GM23338 (cell line): ENCODE measurements at regions not wholly inside any gene's neighbourhood (a gene's known extent, or its start where the extent isn't known, plus 50 kb on each side); places are given as distances from the start of the nearest gene placed in this dataset.

Source experiments
- CTCF ChIP-seq, 2 experiments: fragments of 200-600 bp in 1 of 2; sonication (generic) in 1 of 2; conservative IDR thresholded peaks; 2 replicates each; pipeline versions ENCODE4 v1.5.1 to v1.6.1; 2016 to 2017; ENCODE audit warnings: antibody characterized with exemption in 2 of 2, low read depth in 2 of 2, mild to moderate bottlenecking in 2 of 2, moderate library complexity in 1 of 2
- EZH2 ChIP-seq: fragments of 200-600 bp; sonication (generic); IDR thresholded peaks from one replicate; pipeline ENCODE4 v1.8.0; 2017; ENCODE audit warnings: antibody characterized with exemption, mild to moderate bottlenecking, low read depth; ENCODE audit not compliant: unreplicated experiment
- EZH2phosphoT487 ChIP-seq: fragments of 200-600 bp; sonication (generic); IDR thresholded peaks from one replicate; pipeline ENCODE4 v1.8.1; 2018; ENCODE audit warnings: antibody characterized with exemption; ENCODE audit not compliant: unreplicated experiment
- JUNB ChIP-seq: IDR thresholded peaks from one replicate; pipeline ENCODE4 v1.6.1; 2016; ENCODE audit warnings: antibody characterized with exemption; ENCODE audit not compliant: unreplicated experiment
- NANOG ChIP-seq: IDR thresholded peaks from 2 replicates; pipeline ENCODE4 v1.6.1; 2016; ENCODE audit warnings: antibody characterized with exemption, borderline replicate concordance
- POLR2AphosphoS5 ChIP-seq: IDR thresholded peaks from 2 replicates; pipeline ENCODE4 v1.6.1; 2016; ENCODE audit warnings: antibody characterized with exemption, low read depth
- REST ChIP-seq: IDR thresholded peaks from one replicate; pipeline ENCODE4 v1.6.1; 2018; ENCODE audit warnings: antibody characterized with exemption; ENCODE audit not compliant: unreplicated experiment
- ZNF114 ChIP-seq: fragments of 250-450 bp; sonication (Bioruptor Pico); IDR thresholded peaks from 2 replicates; pipeline ENCODE4 v1.5.0; 2020; ENCODE audit warnings: mild to moderate bottlenecking, moderate library complexity
- ZNF331 ChIP-seq: fragments of 250-450 bp; sonication (Bioruptor Pico); IDR thresholded peaks from 2 replicates; pipeline ENCODE4 v1.5.0; 2020; ENCODE audit warnings: low read depth, mild to moderate bottlenecking, moderate library complexity
- ZNF462 ChIP-seq: fragments of 250-450 bp; sonication (Bioruptor Pico); IDR thresholded peaks from 2 replicates; pipeline ENCODE4 v1.5.0; 2020; ENCODE audit warnings: mild to moderate bottlenecking, moderate library complexity

DNA sequence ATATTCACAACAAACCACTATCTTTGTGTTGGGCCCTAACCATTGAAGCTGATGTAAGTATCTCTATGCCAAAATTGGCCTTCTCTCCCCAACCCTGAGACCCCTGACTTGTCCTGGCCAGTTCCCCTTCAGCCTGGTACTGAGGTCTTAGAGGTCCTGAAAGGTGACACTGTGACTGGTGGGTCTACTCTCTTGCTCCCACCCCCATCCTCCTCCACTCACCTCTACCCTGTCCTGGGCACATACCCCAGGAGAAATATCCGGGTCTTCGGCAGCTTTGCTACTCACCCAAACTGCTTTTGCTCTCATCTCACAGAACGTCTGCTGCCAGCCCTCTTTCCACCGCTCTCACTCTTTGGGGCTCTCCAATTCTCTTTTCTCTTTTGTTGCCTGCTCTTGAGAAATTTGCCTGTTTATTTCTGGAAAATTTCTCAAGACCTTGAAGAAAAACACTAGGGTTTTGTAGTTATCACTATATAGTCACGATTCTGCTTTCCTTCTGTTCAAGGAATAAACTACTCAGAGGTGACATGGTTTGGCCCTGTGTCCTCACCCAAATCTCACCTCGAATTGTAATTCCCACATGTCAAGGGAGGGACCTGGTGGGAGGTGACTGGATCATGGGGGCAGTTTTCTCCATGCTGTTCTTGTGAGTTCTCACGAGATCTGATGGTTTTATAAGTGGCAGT is 133.8 kb upstream of the PKDCC start (continued):
- TF ChIP-seq ZNF462 (CRISPR knock-in tag) = no peak
- TF ChIP-seq JUNB = no peak
- TF ChIP-seq EZH2 = no peak
- no peak for TF ChIP-seq POLR2AphosphoS5
- TF ChIP-seq ZNF114 = no peak
- TF ChIP-seq REST = no peak
- TF ChIP-seq CTCF (conservative IDR thresholded peaks at IDR 0.05; ENCODE audit: low read depth in 2 of 2) = no peak
- TF ChIP-seq NANOG = no peak
- TF ChIP-seq ZNF331 (CRISPR knock-in tag) = no peak
- TF ChIP-seq EZH2phosphoT487 = no peak
